Caki2 (cell line): ENCODE measurements at regions not wholly inside any gene's neighbourhood (a gene's known extent, or its start where the extent isn't known, plus 50 kb on each side); places are given as distances from the start of the nearest gene placed in this dataset.
"Not testable (repeated sequence)": the region's sequence is repeated elsewhere in the genome, so short reads cannot be mapped to it uniquely, and the experiment has no call there.

ENCODE experiments used
- DNase-seq: peaks from one replicate; pipeline ENCODE4 v3.0.0-alpha.2; 2015; ENCODE audit warnings: low read depth
- in situ Hi-C: cut with HindIII; loops from 2 replicates; pipeline ENCODE4 v1.10.0; 2016; ENCODE audit warnings: low sequenced_read_pairs, low pct_unique_long_range_greater_than_20kb, mixed read lengths

- DNase-seq: no peak
- in situ Hi-C loops: no loop called here
These were observed 579.1 kb downstream of the KCTD12 start for GRCh38 chr13:76307142-76307541.

- in situ Hi-C loops: no loop called here
- DNase-seq: no peak
These were observed 585.5 kb downstream of the KCTD12 start for GRCh38 chr13:76300688-76301087.

- DNase-seq: no peak
- in situ Hi-C loops: no loop called here
These were observed 588.9 kb downstream of the KCTD12 start for GRCh38 chr13:76297331-76297730.

- in situ Hi-C loops: no loop called here
These were observed 589.5 kb downstream of the KCTD12 start for GRCh38 chr13:76296751-76297150.

GRCh38 chr13:76295020-76295419, 591.2 kb downstream of the KCTD12 start:
- DNase-seq, in situ Hi-C loops: not testable (repeated sequence)

More at GRCh38 chr13:76296751-76297150, 589.5 kb downstream of the KCTD12 start:
- DNase-seq: no peak

- DNase-seq: no peak
- in situ Hi-C loops: no loop called here
These were observed 592.5 kb downstream of the KCTD12 start for GRCh38 chr13:76293751-76294150.

GRCh38 chr13:76293346-76293745, 592.9 kb downstream of the KCTD12 start:
- in situ Hi-C loops: no loop called here
- DNase-seq: peak; percentile 64

GRCh38 chr13:76292726-76293125, 593.5 kb downstream of the KCTD12 start:
- DNase-seq: no peak
- in situ Hi-C loops: no loop called here

- DNase-seq: no peak
- in situ Hi-C loops: no loop called here
These were observed 594.2 kb downstream of the KCTD12 start for GRCh38 chr13:76292031-76292430.

GRCh38 chr13:76289558-76289957, 596.6 kb downstream of the KCTD12 start:
- DNase-seq: no peak
- in situ Hi-C loops: no loop called here

- no peak for DNase-seq
These were observed 600.0 kb downstream of the KCTD12 start for GRCh38 chr13:76286178-76286577.

GRCh38 chr13:76285463-76285862, 600.7 kb downstream of the KCTD12 start:
- in situ Hi-C loops: no loop called here
- DNase-seq: no peak

More at GRCh38 chr13:76286178-76286577, 600.0 kb downstream of the KCTD12 start:
- in situ Hi-C loops: no loop called here

GRCh38 chr13:76279766-76280165, 606.4 kb downstream of the KCTD12 start:
- in situ Hi-C loops, DNase-seq: not testable (repeated sequence)

- no peak for DNase-seq
- in situ Hi-C loops: no loop called here
These were observed 614.4 kb downstream of the KCTD12 start for GRCh38 chr13:76271728-76272232.

GRCh38 chr13:76268307-76268706, 617.9 kb downstream of the KCTD12 start:
- DNase-seq, in situ Hi-C loops: not testable (repeated sequence)

GRCh38 chr13:76267216-76267615, 619.0 kb downstream of the KCTD12 start:
- no peak for DNase-seq
- in situ Hi-C loops: no loop called here

- in situ Hi-C loops: no loop called here
- no peak for DNase-seq
These were observed 619.6 kb downstream of the KCTD12 start for GRCh38 chr13:76266561-76266960.

GRCh38 chr13:76250211-76250610, 614.1 kb downstream of the LMO7 start:
- DNase-seq: no peak
- in situ Hi-C loops: no loop called here

- no peak for DNase-seq
- in situ Hi-C loops: no loop called here
These were observed 609.8 kb downstream of the LMO7 start for GRCh38 chr13:76245920-76246319.

- DNase-seq: no peak
- in situ Hi-C loops: no loop called here
These were observed 609.1 kb downstream of the LMO7 start for GRCh38 chr13:76245211-76245610.

GRCh38 chr13:76243120-76243519, 607.0 kb downstream of the LMO7 start:
- in situ Hi-C loops, DNase-seq: not testable (repeated sequence)
